ENCODE measurements at regions not wholly inside any gene's neighbourhood (a gene's known extent, or its start where the extent isn't known, plus 50 kb on each side); places are given as distances from the start of the nearest gene placed in this dataset.
"Not testable (repeated sequence)": the region's sequence is repeated elsewhere in the genome, so short reads cannot be mapped to it uniquely, and the experiment has no call there.

DNA sequence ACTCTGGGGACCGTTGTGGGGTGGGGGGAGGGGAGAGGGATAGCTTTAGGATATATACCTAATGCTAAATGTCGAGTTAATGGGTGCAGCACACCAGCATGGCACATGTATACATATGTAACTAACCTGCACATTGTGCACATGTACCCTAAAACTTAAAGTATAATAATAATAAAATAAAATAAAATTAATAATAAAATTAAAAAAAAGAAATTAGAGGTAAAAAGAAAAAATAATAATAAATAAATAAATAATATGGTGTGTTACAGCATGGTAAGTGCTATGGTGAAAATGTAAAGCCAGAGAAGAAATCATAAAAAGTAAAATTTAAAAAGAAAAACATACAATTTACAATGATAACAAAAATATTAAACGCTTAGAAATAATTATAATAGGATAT, 552.8 kb upstream of the PBX1 start:
- TF ChIP-seq, protein P1, sequence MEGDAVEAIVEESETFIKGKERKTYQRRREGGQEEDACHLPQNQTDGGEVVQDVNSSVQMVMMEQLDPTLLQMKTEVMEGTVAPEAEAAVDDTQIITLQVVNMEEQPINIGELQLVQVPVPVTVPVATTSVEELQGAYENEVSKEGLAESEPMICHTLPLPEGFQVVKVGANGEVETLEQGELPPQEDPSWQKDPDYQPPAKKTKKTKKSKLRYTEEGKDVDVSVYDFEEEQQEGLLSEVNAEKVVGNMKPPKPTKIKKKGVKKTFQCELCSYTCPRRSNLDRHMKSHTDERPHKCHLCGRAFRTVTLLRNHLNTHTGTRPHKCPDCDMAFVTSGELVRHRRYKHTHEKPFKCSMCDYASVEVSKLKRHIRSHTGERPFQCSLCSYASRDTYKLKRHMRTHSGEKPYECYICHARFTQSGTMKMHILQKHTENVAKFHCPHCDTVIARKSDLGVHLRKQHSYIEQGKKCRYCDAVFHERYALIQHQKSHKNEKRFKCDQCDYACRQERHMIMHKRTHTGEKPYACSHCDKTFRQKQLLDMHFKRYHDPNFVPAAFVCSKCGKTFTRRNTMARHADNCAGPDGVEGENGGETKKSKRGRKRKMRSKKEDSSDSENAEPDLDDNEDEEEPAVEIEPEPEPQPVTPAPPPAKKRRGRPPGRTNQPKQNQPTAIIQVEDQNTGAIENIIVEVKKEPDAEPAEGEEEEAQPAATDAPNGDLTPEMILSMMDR (IDR thresholded peaks at IDR 0.05 in 4 of 5, conservative IDR thresholded peaks at IDR 0.05 in 1 of 5): not testable (repeated sequence)
- TF ChIP-seq POLR2A (IDR thresholded peaks at IDR 0.05): not testable (repeated sequence)

Measured in gastrocnemius medialis (tissue), 4 donors.